K562 (cell line): ENCODE measurements at regions not wholly inside any gene's neighbourhood (a gene's known extent, or its start where the extent isn't known, plus 50 kb on each side); places are given as distances from the start of the nearest gene placed in this dataset.

Source experiments
- ATAC-seq: fragments of 200-7000 bp; cut with Tn5 transposase; 3 replicates; pipeline ENCODE4 v1.9.1; 2020; ENCODE audit warnings: moderate library complexity
- BruUV-seq: library from RNA; stranded (reverse); fragments of 400-500 nt; replicated peaks from 2 replicates; lab custom pipeline; 2021; lab: Mats Ljungman, UMichigan
- CTCF ChIA-PET: fragments of 300-600 bp; formaldehyde crosslinking; extraction: SDS; loops from one replicate; lab custom pipeline; 2021; ENCODE audit warnings: low intra/inter-chr PET ratio; lab: Yijun Ruan, JAX
- POLR2A ChIA-PET: fragments of 300-600, 350-650 bp; sonication (Branson Sonifier 250); formaldehyde crosslinking; extraction: SDS; loops from one replicate; lab custom pipeline; 2021; ENCODE audit warnings: antibody characterized with exemption, inconsistent platforms; lab: Yijun Ruan, JAX
- DNase-seq, 4 experiments: peaks; one replicate each; pipeline versions ENCODE4 v3.0.0 to v3.0.0-alpha.2; 2011 to 2018; ENCODE audit warnings: low spot score in 3 of 4, mixed read lengths in 3 of 4; ENCODE audit errors: extremely low read depth in 1 of 4
- FAIRE-seq: peaks from 2 replicates; lab custom pipeline; 2011; peaks lifted over from hg19 to GRCh38; lab: Jason Lieb, UNC
- H2AFZ ChIP-seq: 2 replicates; pipeline ENCODE4 v1.6.0; 2011; ENCODE audit warnings: low read depth, low read length, control low read depth, inconsistent platforms
- H3K27ac ChIP-seq: fragments of 200-600 bp; 3 replicates; pipeline ENCODE4 v1.8.0; 2011; ENCODE audit warnings: low read depth, mild to moderate bottlenecking, control low read depth, inconsistent platforms, low read length, moderate library complexity, mixed read lengths; ENCODE audit errors: extremely low read depth
- H3K27me3 ChIP-seq, 2 experiments: fragments of 300-600 bp in 1 of 2; 2 replicates in 1 of 2; 3 replicates in 1 of 2; pipeline versions ENCODE4 v1.6.0 to v1.8.0; 2011; ENCODE audit warnings: inconsistent platforms in 2 of 2, low read length in 2 of 2, mild to moderate bottlenecking in 1 of 2, mixed read lengths in 1 of 2, moderate library complexity in 1 of 2; ENCODE audit not compliant: control insufficient read depth in 2 of 2, insufficient read depth in 2 of 2
- H3K36me3 ChIP-seq: fragments of 300-600 bp; 3 replicates; pipeline ENCODE4 v1.8.0; 2011; ENCODE audit warnings: mild to moderate bottlenecking, low read length, inconsistent platforms; ENCODE audit not compliant: control insufficient read depth, insufficient read depth
- H3K4me1 ChIP-seq, 2 experiments: fragments of 200-600 bp in 1 of 2; replicated peaks in 1 of 2; 2 replicates in 1 of 2; 3 replicates in 1 of 2; pipeline versions ENCODE4 v1.5.1 to v1.8.0; 2011; ENCODE audit warnings: inconsistent platforms in 2 of 2, low read length in 2 of 2, mild to moderate bottlenecking in 1 of 2, mixed read lengths in 1 of 2, moderate library complexity in 1 of 2; ENCODE audit not compliant: control insufficient read depth in 2 of 2, insufficient read depth in 2 of 2
- H3K4me2 ChIP-seq: 2 replicates; pipeline ENCODE4 v1.6.1; 2011; ENCODE audit warnings: low read length, control low read depth, inconsistent platforms, mixed read lengths; ENCODE audit not compliant: insufficient read depth
- H3K4me3 ChIP-seq: fragments of 200-600 bp; sonication (generic), shearing (Covaris generic); 2 replicates; pipeline ENCODE4 v1.5.1; 2016; ENCODE audit warnings: control low read depth, inconsistent platforms
- H3K79me2 ChIP-seq: fragments of 200-600 bp; 3 replicates; pipeline ENCODE4 v1.8.0; 2011; ENCODE audit warnings: low read length, inconsistent platforms; ENCODE audit not compliant: control insufficient read depth, insufficient read depth
- H3K9ac ChIP-seq, 2 experiments: 2 replicates each; pipeline versions ENCODE4 v1.6.0 to v1.6.1; 2011; ENCODE audit warnings: low read depth in 2 of 2, low read length in 2 of 2, control low read depth in 1 of 2, inconsistent platforms in 1 of 2, mild to moderate bottlenecking in 1 of 2, mixed read lengths in 1 of 2; ENCODE audit not compliant: insufficient read depth in 1 of 2
- H3K9me1 ChIP-seq: one replicate; pipeline ENCODE4 v1.6.0; 2011; ENCODE audit warnings: inconsistent platforms, mild to moderate bottlenecking, low read length, moderate library complexity; ENCODE audit not compliant: control insufficient read depth, insufficient read depth
- H3K9me3 ChIP-seq: replicated peaks from 2 replicates; pipeline ENCODE4 v1.5.1; 2011; ENCODE audit warnings: low read depth, low read length, inconsistent platforms; ENCODE audit not compliant: control insufficient read depth, insufficient read depth
- H4K20me1 ChIP-seq: replicated peaks from 2 replicates; pipeline ENCODE4 v1.6.1; 2011; ENCODE audit warnings: low read length, inconsistent platforms, mixed read lengths; ENCODE audit not compliant: control insufficient read depth, insufficient read depth
- CBX3 ChIP-seq, 2 experiments: IDR thresholded peaks; 1 replicate in 1 of 2; 2 replicates in 1 of 2; pipeline ENCODE4 v1.6.1; 2012; ENCODE audit warnings: inconsistent platforms in 2 of 2, low read length in 2 of 2, borderline replicate concordance in 1 of 2, control low read depth in 1 of 2
- THRAP3 ChIP-seq: fragments of 450-650 bp; IDR thresholded peaks from 2 replicates; pipeline ENCODE4 v1.6.1; 2016; ENCODE audit warnings: mild to moderate bottlenecking, inconsistent platforms, borderline replicate concordance
- ZNF239 ChIP-seq: fragments of 250-450 bp; sonication (Bioruptor Pico); IDR thresholded peaks from 2 replicates; pipeline ENCODE4 v1.4.0; 2020; ENCODE audit warnings: mild to moderate bottlenecking
- ZNF263 ChIP-seq: sonication (generic); formaldehyde crosslinking; IDR thresholded peaks from 2 replicates; pipeline ENCODE4 v1.8.0; 2022; ENCODE audit warnings: mild to moderate bottlenecking, missing genetic modification reagents, borderline replicate concordance
- WGBS: fragments of 100-300 bp; shearing (Covaris generic); methylation state at CpG from one replicate; pipeline ENCODE4 v1.1.6; 2016; ENCODE audit warnings: low coverage, mixed read lengths; ENCODE audit not compliant: insufficient coverage; ENCODE audit errors: missing lambda C conversion rate; 5-methylcytosine and 5-hydroxymethylcytosine counted together
- in situ Hi-C: fragments of 300-500 bp; cut with MboI; formaldehyde crosslinking; loops from 4 replicates; pipeline ENCODE4 v1.15.0; 2018; ENCODE audit warnings: inconsistent platforms, mixed read lengths
- intact Hi-C: fragments of 100-400 bp; cut with micrococcal nuclease; formaldehyde crosslinking; loops from 2 replicates; pipeline ENCODE4 v1.14.2; 2022
- TF ChIP-seq, protein P1 (sequence below): sonication (generic); formaldehyde crosslinking; IDR thresholded peaks from 2 replicates; pipeline ENCODE4 v1.8.0; 2023; ENCODE audit warnings: mild to moderate bottlenecking, missing genetic modification reagents

DNA sequence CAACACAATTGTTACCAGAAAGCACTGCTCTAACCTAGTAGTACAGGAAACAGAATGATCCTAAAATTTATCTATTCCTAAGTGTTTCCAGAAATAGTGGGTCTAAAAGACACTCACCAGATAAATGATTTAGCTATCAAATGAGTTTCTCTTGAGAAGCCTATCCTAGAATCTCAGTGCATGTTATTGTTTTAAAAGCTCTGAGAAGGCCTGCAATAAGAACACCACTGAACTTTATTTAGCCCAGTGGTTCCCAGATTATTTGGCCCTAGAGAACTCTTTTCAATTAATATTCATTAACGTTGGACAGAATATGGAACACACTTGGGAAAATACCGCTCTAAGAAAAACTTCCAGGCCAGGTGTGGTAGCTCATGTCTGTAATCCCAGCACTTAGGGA, 220.1 kb upstream of the GHITM start:
- Histone ChIP-seq H3K27me3 (peaks cover 0 to 5% of the 10 kb centered on the region in 2 experiments; a peak in 1 of 5 replicates), H3K4me1 (0 out of 5 replicates have a peak, but pooled peaks cover 0 to 4% of the 10 kb centered on the region in 2 experiments), H3K4me3 (no peak overlapping the region), H3K4me2 (no peak overlapping the region), H3K9me1 (no peaks in the 10 kb centered on the region), H3K27ac (no peak overlapping the region), H3K79me2 (no peaks in the 10 kb centered on the region), H3K9ac (no peak overlapping the region), H3K9me3 (no peaks in the 10 kb centered on the region), H3K36me3 (no peaks in the 10 kb centered on the region), H2AFZ (no peak overlapping the region), H4K20me1 (no peaks in the 10 kb centered on the region)
- in situ Hi-C loops (no loop called here), intact Hi-C loops (loop anchor here (5.0 kb wide), 1 partner anchor 52 kb away; no protein-coding TSS in a partner anchor)
- ChIA-PET POLR2A (interaction anchor here (1.0 kb wide), 1 partner anchor 20 kb away, joined by 3 read pairs; no protein-coding TSS in a partner anchor), CTCF (no interaction called here)
- DNase-seq (no peak), ATAC-seq (no peak), FAIRE-seq (no peak)
- TF ChIP-seq ZNF263 (CRISPR knock-in tag) (no peak), ZNF239 (CRISPR knock-in tag) (peak; percentile 95), THRAP3 (no peak), CBX3 (IDR thresholded peaks at IDR 0.05; ENCODE audit: borderline replicate concordance in 1 of 2, low read length in 2 of 2) (no peak)
- TF ChIP-seq, protein P1, sequence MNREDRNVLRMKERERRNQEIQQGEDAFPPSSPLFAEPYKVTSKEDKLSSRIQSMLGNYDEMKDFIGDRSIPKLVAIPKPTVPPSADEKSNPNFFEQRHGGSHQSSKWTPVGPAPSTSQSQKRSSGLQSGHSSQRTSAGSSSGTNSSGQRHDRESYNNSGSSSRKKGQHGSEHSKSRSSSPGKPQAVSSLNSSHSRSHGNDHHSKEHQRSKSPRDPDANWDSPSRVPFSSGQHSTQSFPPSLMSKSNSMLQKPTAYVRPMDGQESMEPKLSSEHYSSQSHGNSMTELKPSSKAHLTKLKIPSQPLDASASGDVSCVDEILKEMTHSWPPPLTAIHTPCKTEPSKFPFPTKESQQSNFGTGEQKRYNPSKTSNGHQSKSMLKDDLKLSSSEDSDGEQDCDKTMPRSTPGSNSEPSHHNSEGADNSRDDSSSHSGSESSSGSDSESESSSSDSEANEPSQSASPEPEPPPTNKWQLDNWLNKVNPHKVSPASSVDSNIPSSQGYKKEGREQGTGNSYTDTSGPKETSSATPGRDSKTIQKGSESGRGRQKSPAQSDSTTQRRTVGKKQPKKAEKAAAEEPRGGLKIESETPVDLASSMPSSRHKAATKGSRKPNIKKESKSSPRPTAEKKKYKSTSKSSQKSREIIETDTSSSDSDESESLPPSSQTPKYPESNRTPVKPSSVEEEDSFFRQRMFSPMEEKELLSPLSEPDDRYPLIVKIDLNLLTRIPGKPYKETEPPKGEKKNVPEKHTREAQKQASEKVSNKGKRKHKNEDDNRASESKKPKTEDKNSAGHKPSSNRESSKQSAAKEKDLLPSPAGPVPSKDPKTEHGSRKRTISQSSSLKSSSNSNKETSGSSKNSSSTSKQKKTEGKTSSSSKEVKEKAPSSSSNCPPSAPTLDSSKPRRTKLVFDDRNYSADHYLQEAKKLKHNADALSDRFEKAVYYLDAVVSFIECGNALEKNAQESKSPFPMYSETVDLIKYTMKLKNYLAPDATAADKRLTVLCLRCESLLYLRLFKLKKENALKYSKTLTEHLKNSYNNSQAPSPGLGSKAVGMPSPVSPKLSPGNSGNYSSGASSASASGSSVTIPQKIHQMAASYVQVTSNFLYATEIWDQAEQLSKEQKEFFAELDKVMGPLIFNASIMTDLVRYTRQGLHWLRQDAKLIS (CRISPR knock-in tag), result no peak
- WGBS, result 3% methylated on average over 2 of the region's 2 CpGs
- BruUV-seq, result no TSS peak
